IPS-15b (cell line): ENCODE measurements at regions not wholly inside any gene's neighbourhood (a gene's known extent, or its start where the extent isn't known, plus 50 kb on each side); places are given as distances from the start of the nearest gene placed in this dataset.
"Not testable (repeated sequence)": the region's sequence is repeated elsewhere in the genome, so short reads cannot be mapped to it uniquely, and the experiment has no call there.

ENCODE experiments used
- H3K27me3 ChIP-seq: one replicate; pipeline ENCODE4 v1.6.1; 2013; ENCODE audit warnings: low read length; ENCODE audit not compliant: control insufficient read depth, insufficient read depth
- H3K36me3 ChIP-seq: one replicate; pipeline ENCODE4 v1.6.1; 2013; ENCODE audit warnings: low read length; ENCODE audit not compliant: control insufficient read depth, insufficient read depth
- H3K4me1 ChIP-seq: one replicate; pipeline ENCODE4 v1.6.1; 2013; ENCODE audit warnings: mild to moderate bottlenecking, low read length; ENCODE audit not compliant: control insufficient read depth, insufficient read depth
- H3K4me3 ChIP-seq: one replicate; pipeline ENCODE4 v1.5.1; 2013; ENCODE audit warnings: low read depth, low read length
- H3K9ac ChIP-seq: one replicate; pipeline ENCODE4 v1.6.1; 2013; ENCODE audit warnings: low read depth, mild to moderate bottlenecking, low read length
- H3K9me3 ChIP-seq: one replicate; pipeline ENCODE4 v1.6.1; 2013; ENCODE audit warnings: mild to moderate bottlenecking, low read length; ENCODE audit not compliant: control insufficient read depth, insufficient read depth

GRCh38 chr5:105213078-105213477 is 1650.5 kb upstream of the NUDT12 start:
- no peaks in the 10 kb centered on the region for H3K36me3 ChIP-seq
- H3K9me3 ChIP-seq = no peaks in the 10 kb centered on the region
- H3K4me1 ChIP-seq = peaks cover 2% of the 10 kb centered on the region
- no peak overlapping the region for H3K4me3 ChIP-seq
- peaks cover 2% of the 10 kb centered on the region for H3K27me3 ChIP-seq
- no peak overlapping the region for H3K9ac ChIP-seq

GRCh38 chr5:105207066-105207465 is 1644.5 kb upstream of the NUDT12 start:
- Histone ChIP-seq H3K9me3 (no peaks in the 10 kb centered on the region), H3K4me1 (no peaks in the 10 kb centered on the region), H3K27me3 (no peaks in the 10 kb centered on the region), H3K36me3 (no peaks in the 10 kb centered on the region), H3K9ac (no peak overlapping the region), H3K4me3 (no peak overlapping the region)

- no peaks in the 10 kb centered on the region for H3K27me3 ChIP-seq
- no peak overlapping the region for H3K4me3 ChIP-seq
- no peak overlapping the region for H3K9ac ChIP-seq
- no peaks in the 10 kb centered on the region for H3K9me3 ChIP-seq
- H3K36me3 ChIP-seq = no peaks in the 10 kb centered on the region
- H3K4me1 ChIP-seq = no peaks in the 10 kb centered on the region
Measured at GRCh38 chr5:105197531-105197930, 1634.9 kb upstream of the NUDT12 start.

- Histone ChIP-seq H3K9me3 (no peaks in the 10 kb centered on the region), H3K4me3 (no peak overlapping the region), H3K27me3 (no peaks in the 10 kb centered on the region), H3K9ac (no peak overlapping the region), H3K4me1 (no peaks in the 10 kb centered on the region), H3K36me3 (no peaks in the 10 kb centered on the region)
Measured at GRCh38 chr5:105195765-105196164, 1633.2 kb upstream of the NUDT12 start.

GRCh38 chr5:105172918-105173317 is 1610.3 kb upstream of the NUDT12 start:
- Histone ChIP-seq H3K36me3 (no peaks in the 10 kb centered on the region), H3K27me3 (no peaks in the 10 kb centered on the region), H3K4me1 (no peaks in the 10 kb centered on the region), H3K9ac (no peak overlapping the region), H3K9me3 (no peaks in the 10 kb centered on the region), H3K4me3 (no peak overlapping the region)

GRCh38 chr5:105168806-105169205 is 1606.2 kb upstream of the NUDT12 start:
- H3K36me3 ChIP-seq = no peaks in the 10 kb centered on the region
- no peak overlapping the region for H3K4me3 ChIP-seq
- no peak overlapping the region for H3K9ac ChIP-seq
- H3K4me1 ChIP-seq = no peaks in the 10 kb centered on the region
- no peaks in the 10 kb centered on the region for H3K27me3 ChIP-seq
- H3K9me3 ChIP-seq = no peaks in the 10 kb centered on the region

- no peak overlapping the region for H3K4me3 ChIP-seq
Measured at GRCh38 chr5:105167092-105167491, 1604.5 kb upstream of the NUDT12 start.

GRCh38 chr5:105163547-105163946 is 1601.0 kb upstream of the NUDT12 start:
- H3K36me3 ChIP-seq = no peaks in the 10 kb centered on the region
- no peaks in the 10 kb centered on the region for H3K9me3 ChIP-seq
- H3K4me1 ChIP-seq = no peaks in the 10 kb centered on the region
- no peaks in the 10 kb centered on the region for H3K27me3 ChIP-seq
- H3K9ac ChIP-seq = no peak overlapping the region
- H3K4me3 ChIP-seq = no peak overlapping the region

More at GRCh38 chr5:105167092-105167491, 1604.5 kb upstream of the NUDT12 start:
- Histone ChIP-seq H3K9ac (no peak overlapping the region), H3K27me3 (no peaks in the 10 kb centered on the region), H3K4me1 (no peaks in the 10 kb centered on the region), H3K9me3 (no peaks in the 10 kb centered on the region), H3K36me3 (no peaks in the 10 kb centered on the region)

GRCh38 chr5:105162557-105162956 is 1600.0 kb upstream of the NUDT12 start:
- H3K9me3 ChIP-seq, H3K4me3 ChIP-seq, H3K36me3 ChIP-seq, H3K4me1 ChIP-seq, H3K9ac ChIP-seq, H3K27me3 ChIP-seq: not testable (repeated sequence)

GRCh38 chr5:105158526-105158925 is 1595.9 kb upstream of the NUDT12 start:
- H3K36me3 ChIP-seq = no peaks in the 10 kb centered on the region
- no peaks in the 10 kb centered on the region for H3K9me3 ChIP-seq
- H3K4me3 ChIP-seq = no peak overlapping the region

GRCh38 chr5:105150323-105150722 is 1587.7 kb upstream of the NUDT12 start:
- H3K36me3 ChIP-seq = no peaks in the 10 kb centered on the region
- no peaks in the 10 kb centered on the region for H3K27me3 ChIP-seq
- H3K4me1 ChIP-seq = no peaks in the 10 kb centered on the region
- no peak overlapping the region for H3K9ac ChIP-seq
- no peak overlapping the region for H3K4me3 ChIP-seq
- H3K9me3 ChIP-seq = no peaks in the 10 kb centered on the region

More at GRCh38 chr5:105158526-105158925, 1595.9 kb upstream of the NUDT12 start:
- Histone ChIP-seq H3K27me3 (no peaks in the 10 kb centered on the region), H3K9ac (no peak overlapping the region), H3K4me1 (no peaks in the 10 kb centered on the region)

GRCh38 chr5:105146867-105147266 is 1584.3 kb upstream of the NUDT12 start:
- no peaks in the 10 kb centered on the region for H3K27me3 ChIP-seq
- no peaks in the 10 kb centered on the region for H3K9me3 ChIP-seq
- H3K9ac ChIP-seq = no peak overlapping the region
- no peaks in the 10 kb centered on the region for H3K4me1 ChIP-seq
- H3K4me3 ChIP-seq = no peak overlapping the region
- H3K36me3 ChIP-seq = no peaks in the 10 kb centered on the region

- H3K9ac ChIP-seq = no peak overlapping the region
- H3K4me3 ChIP-seq = no peak overlapping the region
- H3K36me3 ChIP-seq = no peaks in the 10 kb centered on the region
- H3K9me3 ChIP-seq = no peaks in the 10 kb centered on the region
- no peaks in the 10 kb centered on the region for H3K27me3 ChIP-seq
- H3K4me1 ChIP-seq = no peaks in the 10 kb centered on the region
Measured at GRCh38 chr5:105145152-105145551, 1582.6 kb upstream of the NUDT12 start.
